ENCODE measurements at regions not wholly inside any gene's neighbourhood (a gene's known extent, or its start where the extent isn't known, plus 50 kb on each side); places are given as distances from the start of the nearest gene placed in this dataset.
"Not testable (repeated sequence)": the region's sequence is repeated elsewhere in the genome, so short reads cannot be mapped to it uniquely, and the experiment has no call there.

DNA sequence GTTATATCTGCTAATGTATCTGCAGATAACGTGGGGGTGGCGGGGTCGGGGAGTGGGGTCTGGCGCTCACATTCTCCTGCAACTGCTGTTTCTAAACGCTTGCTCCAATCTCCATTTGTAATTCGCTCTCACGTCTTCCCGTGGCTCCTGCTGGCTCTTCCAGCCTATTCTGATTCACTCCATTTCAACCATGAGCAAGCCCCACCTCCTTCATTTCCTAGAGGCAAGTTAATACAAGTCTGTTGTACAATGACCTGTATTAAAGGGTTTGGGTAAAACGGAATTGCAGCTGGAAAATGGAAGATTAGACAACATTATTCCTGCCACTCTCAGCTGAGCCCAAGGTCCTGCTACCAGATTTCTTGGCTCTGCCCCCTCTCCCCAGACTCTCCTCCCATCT is 132.3 kb downstream of the CSNK2A3 start:
- DNase-seq (ENCODE audit: low read depth), result no peak

- no peak for DNase-seq (ENCODE audit: low read depth)
These were observed 134.4 kb downstream of the CSNK2A3 start for GRCh38 chr11:11218629-11218986.

DNA sequence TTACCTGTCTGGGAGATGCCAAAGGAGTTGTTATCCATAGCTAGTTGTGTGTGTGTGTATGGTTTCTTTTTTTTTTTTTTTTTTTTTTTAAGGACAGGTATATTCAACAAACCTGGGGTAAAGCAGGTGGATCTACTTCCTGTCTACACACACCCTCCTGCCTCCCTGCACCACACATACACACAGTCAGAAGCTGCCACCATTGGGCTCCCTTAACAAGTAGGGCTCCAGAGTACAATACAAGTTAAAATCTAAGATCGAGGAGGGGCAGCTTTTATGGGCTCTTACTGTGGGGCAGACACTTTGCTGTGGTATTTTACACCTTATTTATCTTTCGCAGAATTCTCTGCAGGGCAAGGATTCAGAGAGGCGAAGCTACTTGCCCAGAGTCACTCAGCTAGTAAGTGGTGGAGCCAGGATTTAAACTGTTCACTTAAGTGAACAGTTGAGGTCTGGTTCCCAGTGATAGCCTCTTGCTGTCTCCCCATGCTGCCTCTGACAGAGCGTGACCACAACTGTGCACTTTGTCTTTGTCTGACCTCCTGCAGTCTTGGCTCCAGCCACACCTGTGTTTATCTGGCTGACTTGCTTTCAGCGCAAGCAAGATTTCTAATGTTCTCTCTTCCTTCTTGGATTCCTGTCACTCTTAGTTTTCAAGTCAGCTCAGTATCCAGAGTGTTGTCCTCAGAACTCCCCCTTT is 135.0 kb downstream of the CSNK2A3 start:
- no peak for DNase-seq (ENCODE audit: low read depth)

- DNase-seq (ENCODE audit: low read depth), result peak; percentile 30
These were observed 135.6 kb downstream of the CSNK2A3 start for GRCh38 chr11:11217289-11217928.

DNA sequence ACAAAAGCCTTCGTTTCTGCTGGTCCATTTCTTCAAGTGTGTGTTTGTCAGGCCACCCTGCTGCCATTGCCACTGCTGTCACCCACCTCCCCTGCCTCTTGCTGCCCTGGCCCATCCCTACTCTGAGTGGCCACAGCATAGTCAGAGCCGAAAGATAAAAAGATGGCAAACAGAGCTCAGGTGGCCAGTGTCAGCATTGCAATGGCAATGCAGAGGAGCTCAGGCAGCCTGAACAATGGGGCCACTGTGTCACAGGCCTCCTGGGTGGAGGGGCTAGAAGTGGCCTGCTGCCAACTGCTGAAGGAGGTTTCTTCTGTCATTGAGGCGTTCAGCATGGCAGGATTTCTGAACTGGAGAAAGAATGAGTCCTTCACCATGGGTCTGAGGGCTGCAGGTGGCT is 137.1 kb downstream of the CSNK2A3 start:
- DNase-seq (ENCODE audit: low read depth), result no peak

DNA sequence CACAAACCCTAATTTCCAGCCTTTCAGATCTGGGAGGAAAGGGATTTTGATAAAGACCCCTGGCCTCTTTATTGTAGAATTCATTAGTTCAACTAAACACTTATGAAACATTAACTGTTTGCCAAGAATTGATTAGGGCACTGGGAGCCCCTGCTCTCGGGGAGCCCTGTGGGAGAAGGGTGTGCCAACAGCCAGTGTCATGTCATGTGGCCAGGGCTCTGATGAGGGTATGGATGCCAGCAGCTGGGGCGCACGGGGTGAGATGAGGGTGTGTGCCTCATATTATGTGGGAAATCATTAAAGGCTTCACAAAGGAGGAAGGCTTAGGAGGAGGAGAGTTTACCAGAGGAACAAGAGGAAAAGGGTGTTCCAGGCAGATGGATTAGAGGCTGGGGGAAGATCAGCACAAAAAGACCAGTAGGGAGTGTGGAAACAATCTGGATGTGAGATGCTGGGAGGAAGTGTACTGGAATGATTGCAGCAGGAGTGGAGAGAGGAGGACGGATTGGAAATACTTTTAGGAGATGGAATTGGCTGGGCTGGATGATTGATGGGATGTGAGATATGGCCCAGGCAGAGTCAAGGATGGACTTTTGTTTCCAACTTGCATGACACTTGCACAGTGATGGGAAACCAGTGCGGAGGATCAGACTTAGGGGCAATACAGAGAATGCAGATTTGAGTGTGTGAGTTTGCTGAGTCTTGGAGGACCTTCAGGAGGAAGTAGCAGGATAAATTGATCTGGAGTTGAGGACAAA is 137.8 kb downstream of the CSNK2A3 start:
- DNase-seq (ENCODE audit: low read depth), result no peak

DNA sequence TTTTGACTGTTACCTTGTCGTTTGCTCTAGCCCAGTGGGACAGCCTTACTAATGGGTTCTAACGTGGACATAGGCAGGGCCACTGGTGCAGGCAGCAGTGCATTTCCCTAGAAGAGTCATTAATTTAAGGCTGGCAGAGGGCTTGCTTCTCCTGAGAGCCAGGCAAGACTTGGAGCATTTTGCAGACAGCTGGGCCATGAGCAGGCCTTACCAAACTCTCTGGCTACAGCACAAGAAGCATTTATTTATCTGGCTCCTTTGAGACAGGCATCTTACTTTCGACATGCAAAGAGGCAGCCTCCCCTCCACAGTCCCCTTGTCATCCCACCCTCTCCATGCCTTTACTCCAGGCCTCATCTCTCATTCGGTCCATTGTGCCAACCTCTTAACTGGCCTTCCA is 139.9 kb downstream of the CSNK2A3 start:
- no peak for DNase-seq (ENCODE audit: low read depth)

DNA sequence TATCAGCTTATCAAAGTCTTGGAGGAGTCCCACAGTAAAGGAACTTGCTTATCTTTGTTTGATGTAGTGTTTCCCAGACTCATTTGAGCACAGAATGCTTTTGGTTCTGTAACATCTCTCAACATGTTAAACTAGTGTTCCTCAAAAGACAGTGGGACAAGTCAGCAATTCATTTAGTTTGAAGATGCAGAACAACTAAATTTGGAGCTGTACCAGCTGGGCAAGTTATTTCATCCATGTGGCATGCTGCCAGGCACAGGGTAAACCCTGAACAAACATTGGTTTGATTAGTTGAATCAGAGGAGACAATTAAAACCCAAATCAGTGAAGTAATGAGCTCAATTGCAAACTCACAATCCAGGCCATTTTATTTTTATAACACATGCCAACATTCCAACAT is 141.2 kb downstream of the CSNK2A3 start:
- DNase-seq (ENCODE audit: low read depth), result peak; percentile 28

DNA sequence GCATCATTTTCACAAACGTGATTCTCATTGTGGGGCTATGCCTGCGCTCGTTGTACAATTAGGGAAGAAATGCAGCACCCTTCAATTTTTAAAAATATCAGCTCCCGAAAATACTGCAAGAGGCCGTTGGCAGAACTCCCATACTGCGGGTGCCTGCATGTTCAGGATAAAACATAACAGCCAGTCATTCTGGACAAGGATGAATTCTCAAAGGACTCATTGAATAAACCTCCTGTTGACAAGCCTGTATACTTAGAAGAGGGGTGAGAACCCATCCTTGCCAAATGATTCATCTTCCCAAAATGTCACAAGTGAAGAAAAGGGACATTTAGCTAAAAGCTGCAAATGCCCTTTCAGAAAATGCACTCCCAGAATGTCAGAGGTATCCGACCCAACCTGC is 141.9 kb downstream of the CSNK2A3 start:
- peak; percentile 15 for DNase-seq (ENCODE audit: low read depth)

GRCh38 chr11:11210446-11210845 is 142.6 kb downstream of the CSNK2A3 start:
- DNase-seq (ENCODE audit: low read depth), result no peak

- DNase-seq (ENCODE audit: low read depth), result no peak
These were observed 143.1 kb downstream of the CSNK2A3 start for GRCh38 chr11:11209967-11210366.

- DNase-seq (ENCODE audit: low read depth), result peak; percentile 33
These were observed 144.1 kb downstream of the CSNK2A3 start for GRCh38 chr11:11208994-11209393.

GRCh38 chr11:11207428-11207827 is 145.6 kb downstream of the CSNK2A3 start:
- no peak for DNase-seq (ENCODE audit: low read depth)

GRCh38 chr11:11206484-11206883 is 146.6 kb downstream of the CSNK2A3 start:
- DNase-seq (ENCODE audit: low read depth), result no peak

GRCh38 chr11:11202885-11203284 is 150.2 kb downstream of the CSNK2A3 start:
- DNase-seq (ENCODE audit: low read depth), result no peak

- DNase-seq (ENCODE audit: low read depth), result not testable (repeated sequence)
These were observed 151.7 kb downstream of the CSNK2A3 start for GRCh38 chr11:11201302-11201701.

DNA sequence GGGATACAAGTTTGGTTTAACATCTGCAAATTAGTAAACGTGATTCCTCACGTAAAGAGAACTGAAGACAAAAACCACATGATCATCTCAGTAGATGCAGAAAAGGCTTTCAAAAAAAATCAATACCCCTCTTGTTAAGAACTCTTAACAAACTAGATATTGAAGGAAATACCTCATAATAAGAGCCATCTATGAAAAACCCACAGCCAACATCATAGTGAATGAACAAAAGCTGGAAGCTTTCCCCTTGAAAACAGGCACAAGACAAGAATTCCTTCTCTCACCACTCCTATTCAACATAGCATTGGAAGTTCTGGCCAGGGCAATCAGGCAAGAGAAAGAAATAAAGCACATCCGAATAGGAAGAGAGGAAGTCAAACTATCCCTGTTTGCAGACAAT is 160.5 kb downstream of the CSNK2A3 start:
- no peak for DNase-seq (ENCODE audit: low read depth)

- DNase-seq (ENCODE audit: low read depth), result no peak
These were observed 163.5 kb downstream of the CSNK2A3 start for GRCh38 chr11:11189506-11189905.

GRCh38 chr11:11186249-11186648 is 166.8 kb downstream of the CSNK2A3 start:
- no peak for DNase-seq (ENCODE audit: low read depth)

- no peak for DNase-seq (ENCODE audit: low read depth)
These were observed 170.8 kb downstream of the CSNK2A3 start for GRCh38 chr11:11182261-11182660.

DNA sequence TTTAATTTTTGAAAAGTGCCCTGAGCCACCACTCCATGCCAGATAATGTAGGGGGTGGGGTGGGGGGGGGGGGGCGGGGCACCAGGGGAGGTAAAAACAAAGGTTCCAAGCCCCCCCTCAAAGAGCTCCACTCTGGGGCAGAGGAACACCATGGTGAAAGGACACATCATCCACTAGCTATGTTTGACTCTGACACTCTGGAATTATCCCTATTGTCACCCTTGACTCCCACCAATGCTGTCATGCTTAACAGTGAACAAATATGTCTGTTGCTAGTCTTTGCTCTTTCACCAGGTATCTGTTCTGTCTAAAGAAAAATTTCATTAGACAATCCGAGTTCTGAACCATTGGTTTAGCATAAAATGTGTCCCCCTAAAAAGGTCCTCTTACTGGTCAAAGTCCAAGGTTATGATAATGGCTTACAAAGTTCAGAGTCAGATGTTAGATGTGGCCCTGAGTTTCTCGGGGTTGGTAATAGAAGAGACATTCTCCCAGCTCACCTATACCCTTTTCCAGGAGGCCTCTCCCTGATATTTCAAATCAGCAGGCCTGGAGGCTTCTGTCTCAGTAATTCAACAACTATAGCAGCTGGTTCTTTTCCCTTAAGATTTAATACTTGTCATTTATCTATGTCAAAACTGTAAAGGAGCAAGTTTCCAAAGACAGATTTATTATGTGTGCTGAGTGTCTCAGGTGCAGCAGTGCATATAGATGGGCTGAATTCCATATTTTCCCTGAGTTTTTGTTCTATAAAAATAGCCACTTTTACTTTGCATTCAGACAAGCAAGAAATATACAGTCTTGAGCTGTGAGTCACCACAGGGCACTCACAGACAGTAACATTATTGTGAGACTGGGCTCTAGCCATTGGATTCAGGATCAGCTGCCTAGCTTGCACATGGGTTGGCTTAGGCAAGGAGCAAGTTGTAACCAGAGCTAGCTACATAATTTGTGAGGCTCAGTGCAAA is 174.1 kb downstream of the CSNK2A3 start:
- peak; percentile 80 for DNase-seq (ENCODE audit: low read depth)
